ENCODE measurements at regions not wholly inside any gene's neighbourhood (a gene's known extent, or its start where the extent isn't known, plus 50 kb on each side); places are given as distances from the start of the nearest gene placed in this dataset.

DNA sequence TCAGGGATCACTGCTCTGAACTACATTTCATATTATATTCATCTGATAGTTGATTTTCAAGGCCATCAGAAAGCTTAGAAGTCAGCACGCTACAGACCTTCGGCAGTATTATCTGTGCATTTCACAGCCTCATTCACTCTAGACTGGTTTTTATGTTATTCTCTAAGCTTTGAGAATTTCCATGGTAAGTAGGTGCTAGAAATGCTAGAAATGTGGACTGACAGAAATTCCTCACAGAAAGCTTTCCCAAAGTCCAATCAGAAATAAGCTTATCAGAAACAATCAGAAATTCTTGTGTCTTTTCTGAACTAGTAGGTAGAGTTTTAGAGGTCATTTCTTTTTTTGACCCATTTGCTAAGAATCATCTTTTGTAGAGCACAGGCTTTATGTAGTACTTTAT is 176.6 kb downstream of the TMTC3 start:
- ChIA-PET CTCF (interaction anchor here (1.0 to 4.6 kb wide), 5 partner anchors 11 to 75 kb away, joined by 3 to 23 read pairs (median 4); no protein-coding TSS in a partner anchor), POLR2A (no interaction called here)
- no peak for DNase-seq (ENCODE audit: extremely low spot score)
- TF ChIP-seq, protein P1, sequence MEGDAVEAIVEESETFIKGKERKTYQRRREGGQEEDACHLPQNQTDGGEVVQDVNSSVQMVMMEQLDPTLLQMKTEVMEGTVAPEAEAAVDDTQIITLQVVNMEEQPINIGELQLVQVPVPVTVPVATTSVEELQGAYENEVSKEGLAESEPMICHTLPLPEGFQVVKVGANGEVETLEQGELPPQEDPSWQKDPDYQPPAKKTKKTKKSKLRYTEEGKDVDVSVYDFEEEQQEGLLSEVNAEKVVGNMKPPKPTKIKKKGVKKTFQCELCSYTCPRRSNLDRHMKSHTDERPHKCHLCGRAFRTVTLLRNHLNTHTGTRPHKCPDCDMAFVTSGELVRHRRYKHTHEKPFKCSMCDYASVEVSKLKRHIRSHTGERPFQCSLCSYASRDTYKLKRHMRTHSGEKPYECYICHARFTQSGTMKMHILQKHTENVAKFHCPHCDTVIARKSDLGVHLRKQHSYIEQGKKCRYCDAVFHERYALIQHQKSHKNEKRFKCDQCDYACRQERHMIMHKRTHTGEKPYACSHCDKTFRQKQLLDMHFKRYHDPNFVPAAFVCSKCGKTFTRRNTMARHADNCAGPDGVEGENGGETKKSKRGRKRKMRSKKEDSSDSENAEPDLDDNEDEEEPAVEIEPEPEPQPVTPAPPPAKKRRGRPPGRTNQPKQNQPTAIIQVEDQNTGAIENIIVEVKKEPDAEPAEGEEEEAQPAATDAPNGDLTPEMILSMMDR (IDR thresholded peaks at IDR 0.05; ENCODE audit: control extremely low read depth, extremely low read depth, low read depth, missing control alignments) = no peak

- ChIA-PET CTCF (interaction anchor here (1.3 to 2.1 kb wide), 3 partner anchors 11 to 21 kb away, joined by 4 to 8 read pairs (median 4); no protein-coding TSS in a partner anchor), POLR2A (no interaction called here)
- TF ChIP-seq, protein P1 (IDR thresholded peaks at IDR 0.05; ENCODE audit: control extremely low read depth, extremely low read depth, low read depth, missing control alignments) = no peak
Observed at GRCh38 chr12:88325076-88325815, 183.1 kb downstream of the TMTC3 start.

DNA sequence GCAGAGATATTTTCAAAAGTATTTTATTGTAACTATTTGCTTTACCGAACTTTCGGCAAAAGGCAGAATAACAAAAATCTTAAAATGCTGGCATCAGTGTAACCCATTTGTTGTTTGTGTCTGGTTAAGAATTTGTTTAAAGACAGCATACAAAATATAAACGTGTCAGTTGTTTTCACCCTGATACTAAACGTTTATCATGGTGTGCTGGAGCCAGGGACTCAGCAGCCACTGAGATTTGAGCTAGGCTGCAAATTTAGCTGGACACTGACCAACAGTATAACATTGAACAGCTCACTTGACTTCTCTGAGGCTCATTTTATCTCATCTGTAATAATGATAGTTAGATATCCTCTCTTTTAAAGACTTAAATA is 183.7 kb downstream of the TMTC3 start:
- ChIA-PET CTCF (interaction anchor here (1.3 to 2.1 kb wide), 3 partner anchors 11 to 22 kb away, joined by 4 to 8 read pairs (median 4); no protein-coding TSS in a partner anchor), POLR2A (no interaction called here)
- TF ChIP-seq, protein P1 (IDR thresholded peaks at IDR 0.05; ENCODE audit: control extremely low read depth, extremely low read depth, low read depth, missing control alignments) = no peak
- no peak for DNase-seq (ENCODE audit: extremely low spot score)

More at GRCh38 chr12:88325076-88325815, 183.1 kb downstream of the TMTC3 start:
- DNase-seq (ENCODE audit: extremely low spot score) = no peak

- ChIA-PET POLR2A (no interaction called here), CTCF (interaction anchor here (1.0 kb wide), 1 partner anchor 28 kb away, joined by 3 read pairs; no protein-coding TSS in a partner anchor)
- DNase-seq (ENCODE audit: extremely low spot score) = no peak
- TF ChIP-seq, protein P1 (IDR thresholded peaks at IDR 0.05; ENCODE audit: control extremely low read depth, extremely low read depth, low read depth, missing control alignments) = no peak
Observed at GRCh38 chr12:88327276-88327675, 185.2 kb downstream of the TMTC3 start.

- POLR2A ChIA-PET = no interaction called here
- TF ChIP-seq, protein P1 (IDR thresholded peaks at IDR 0.05; ENCODE audit: control extremely low read depth, extremely low read depth, low read depth, missing control alignments) = no peak
- DNase-seq (ENCODE audit: extremely low spot score) = no peak
- CTCF ChIA-PET = no interaction called here
Observed at GRCh38 chr12:88328090-88328489, 186.0 kb downstream of the TMTC3 start.

- POLR2A ChIA-PET = no interaction called here
Observed at GRCh38 chr12:88329833-88330232, 187.7 kb downstream of the TMTC3 start.

More at GRCh38 chr12:88329833-88330232, 187.7 kb downstream of the TMTC3 start:
- no peak for DNase-seq (ENCODE audit: extremely low spot score)
- CTCF ChIA-PET = interaction anchor here (1.0 to 5.7 kb wide), 2 partner anchors 9 to 12 kb away, joined by 3 to 23 read pairs; no protein-coding TSS in a partner anchor
- TF ChIP-seq, protein P1 (IDR thresholded peaks at IDR 0.05; ENCODE audit: control extremely low read depth, extremely low read depth, low read depth, missing control alignments) = no peak
